ENCODE measurements at regions not wholly inside any gene's neighbourhood (a gene's known extent, or its start where the extent isn't known, plus 50 kb on each side); places are given as distances from the start of the nearest gene placed in this dataset.

DNA sequence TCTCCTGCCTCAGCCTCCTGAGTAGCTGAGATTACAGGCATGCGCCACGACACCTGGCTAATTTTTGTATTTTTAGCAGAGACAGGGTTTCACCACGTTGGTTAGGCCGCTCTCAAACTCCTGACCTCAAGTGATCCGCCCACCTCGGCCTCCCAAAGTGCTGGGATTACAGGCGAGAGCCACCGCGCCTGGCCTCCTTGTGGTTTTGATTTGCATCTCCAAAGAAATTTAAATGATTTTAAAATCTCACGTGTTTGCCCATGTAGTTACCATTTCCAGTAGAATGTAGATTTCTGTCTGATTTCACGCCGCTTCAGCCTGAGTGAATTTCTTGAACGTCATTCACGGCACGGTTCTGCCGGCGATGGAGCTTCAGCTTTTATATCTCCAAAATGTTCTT, 55.8 kb downstream of the IGF2 start:
- no peak for DNase-seq (ENCODE audit: low read depth)

DNA sequence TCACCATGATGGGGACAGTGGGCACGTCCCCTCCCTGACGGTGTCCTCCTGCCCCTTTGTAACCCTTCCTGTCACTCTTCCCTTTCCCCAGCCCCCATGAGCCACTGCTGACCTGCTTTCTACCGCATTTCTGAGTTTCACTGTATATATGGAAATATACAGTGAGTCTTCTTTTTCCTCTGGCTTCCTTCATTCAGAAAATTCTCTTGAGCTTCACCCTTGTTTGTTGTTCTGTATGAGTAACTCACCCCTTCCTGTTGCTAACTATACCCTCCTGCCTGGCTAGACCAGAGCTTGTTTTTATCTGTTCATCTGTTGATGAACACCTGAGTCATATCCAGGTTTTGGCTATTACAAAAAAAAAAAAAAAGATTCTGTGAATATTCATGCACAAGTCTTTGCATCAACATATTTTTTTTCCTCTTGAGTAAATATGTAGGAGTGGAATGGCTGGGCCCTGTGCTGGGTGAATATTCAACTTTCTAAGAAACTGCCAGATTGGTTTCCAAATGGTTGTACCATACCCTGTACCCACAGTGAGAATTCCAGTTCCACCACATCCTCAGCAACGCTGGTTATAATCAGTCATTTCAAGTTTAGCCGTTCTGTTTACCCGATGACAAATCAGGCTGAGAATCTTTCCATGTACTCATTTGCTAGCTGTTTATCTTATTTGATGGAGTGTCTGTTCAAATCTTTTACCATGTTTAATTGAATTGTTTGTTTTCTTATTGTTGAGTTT, 62.0 kb downstream of the IGF2 start:
- DNase-seq (ENCODE audit: low read depth): peak; percentile 57

DNA sequence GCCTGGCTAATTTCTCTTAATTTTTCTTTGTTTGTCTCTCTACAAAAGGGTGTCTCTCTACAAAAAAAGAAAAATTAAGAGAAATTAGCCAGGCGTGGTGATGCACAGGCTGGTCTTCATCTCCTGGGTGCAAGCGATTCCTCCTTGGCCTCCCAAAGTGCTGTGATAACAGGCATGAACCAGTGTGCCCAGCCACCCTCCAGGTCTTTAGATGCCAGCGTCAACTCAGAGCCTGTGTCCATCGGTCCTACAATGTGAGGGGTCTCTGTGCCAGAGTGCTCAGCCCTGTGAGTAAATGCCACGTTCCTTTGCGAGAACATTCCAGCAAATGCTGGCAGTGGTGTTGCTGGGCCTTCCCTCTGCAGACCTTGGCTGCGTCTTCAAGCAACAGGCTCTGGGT, 62.7 kb downstream of the IGF2 start:
- no peak for DNase-seq (ENCODE audit: low read depth)

- DNase-seq (ENCODE audit: low read depth): no peak
Observed at GRCh38 chr11:2074266-2074825, 64.8 kb downstream of the IGF2 start.

GRCh38 chr11:2072551-2073261, 66.5 kb downstream of the IGF2 start:
- DNase-seq (ENCODE audit: low read depth): no peak

DNA sequence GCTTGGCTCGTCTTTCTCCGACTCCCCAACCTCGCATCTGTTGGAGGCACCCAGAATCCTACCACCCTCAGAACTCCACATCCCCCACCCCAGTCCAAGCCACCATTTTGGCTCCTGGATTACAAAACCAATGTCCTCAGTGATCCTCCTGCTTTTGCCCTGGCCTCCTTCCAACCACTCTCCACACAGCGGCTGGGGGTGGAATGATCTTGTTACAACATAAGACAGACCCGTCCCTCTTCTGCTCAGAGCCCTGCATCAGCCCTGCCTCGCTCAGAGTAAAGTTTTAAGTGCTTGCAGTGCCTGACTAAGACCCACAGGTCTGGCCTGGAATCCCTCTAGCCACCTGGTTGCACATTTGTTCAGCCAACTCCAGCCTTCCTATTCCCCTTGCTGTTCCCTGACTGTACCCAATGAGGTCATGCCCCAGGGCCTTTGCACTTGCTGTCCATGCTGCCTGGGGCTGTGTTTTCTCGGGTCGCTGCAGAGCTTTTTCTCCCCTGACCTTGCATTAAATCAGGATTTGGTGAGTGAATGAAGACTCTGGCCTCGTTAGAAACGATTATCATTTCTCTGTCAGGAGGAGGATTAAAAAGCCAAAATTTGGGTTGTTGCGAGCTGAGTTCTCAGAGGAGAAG, 67.3 kb downstream of the IGF2 start:
- no peak for DNase-seq (ENCODE audit: low read depth)

Measured in HS-5 (cell line).